Liver (tissue), 8 donors: ENCODE measurements at regions not wholly inside any gene's neighbourhood (a gene's known extent, or its start where the extent isn't known, plus 50 kb on each side); places are given as distances from the start of the nearest gene placed in this dataset.

Source experiments
- DNase-seq: peaks from one replicate; pipeline ENCODE4 v3.0.0-alpha.2; 2017; ENCODE audit warnings: low spot score
- H3K27ac ChIP-seq, 2 donors: one replicate each; pipeline ENCODE4 v1.7.0; 2013; ENCODE audit warnings: inconsistent platforms in 2 of 2, low read length in 2 of 2, control low read depth in 1 of 2, low read depth in 1 of 2, mild to moderate bottlenecking in 1 of 2
- H3K27me3 ChIP-seq, 4 donors: one replicate each; pipeline versions ENCODE4 v1.6.1 to v1.7.0; 2013; ENCODE audit warnings: low read length in 3 of 4, inconsistent platforms in 1 of 4, mild to moderate bottlenecking in 1 of 4, moderate library complexity in 1 of 4; ENCODE audit not compliant: control insufficient read depth in 4 of 4, insufficient read depth in 4 of 4
- H3K36me3 ChIP-seq, 4 donors: one replicate each; pipeline versions ENCODE4 v1.6.1 to v1.7.0; 2013; ENCODE audit warnings: low read length in 3 of 4, mild to moderate bottlenecking in 3 of 4, low read depth in 1 of 4, moderate library complexity in 1 of 4; ENCODE audit not compliant: control insufficient read depth in 4 of 4, insufficient read depth in 3 of 4
- H3K4me1 ChIP-seq, 4 donors: one replicate each; pipeline versions ENCODE4 v1.6.1 to v1.7.0; 2013; ENCODE audit warnings: low read length in 3 of 4, mild to moderate bottlenecking in 3 of 4, moderate library complexity in 1 of 4; ENCODE audit not compliant: control insufficient read depth in 4 of 4, insufficient read depth in 4 of 4
- H3K4me3 ChIP-seq, 3 donors: one replicate each; pipeline versions ENCODE4 v1.6.1 to v1.7.0; 2013; ENCODE audit warnings: low read length in 3 of 3, control low read depth in 1 of 3, low read depth in 1 of 3, mild to moderate bottlenecking in 1 of 3
- H3K9ac ChIP-seq, 2 donors: one replicate each; pipeline ENCODE4 v1.7.0; 2013; ENCODE audit warnings: low read length in 2 of 2, mild to moderate bottlenecking in 2 of 2, moderate library complexity in 2 of 2, control low read depth in 1 of 2, low read depth in 1 of 2
- H3K9me3 ChIP-seq, 4 donors: one replicate each; pipeline versions ENCODE4 v1.6.1 to v1.7.0; 2013; ENCODE audit warnings: low read length in 3 of 4; ENCODE audit not compliant: control insufficient read depth in 4 of 4
- EGR1 ChIP-seq, 2 donors: IDR thresholded peaks; 2 replicates each; pipeline ENCODE4 v1.6.1; 2016 to 2018; ENCODE audit warnings: antibody characterized with exemption in 2 of 2, low read depth in 2 of 2
- FOXA1 ChIP-seq: IDR thresholded peaks from 2 replicates; pipeline ENCODE4 v1.6.1; 2016; ENCODE audit warnings: antibody characterized with exemption
- FOXA2 ChIP-seq: IDR thresholded peaks from 2 replicates; pipeline ENCODE4 v1.6.1; 2016; ENCODE audit warnings: antibody characterized with exemption
- HNF4A ChIP-seq, 2 donors: conservative IDR thresholded peaks; 2 replicates each; pipeline ENCODE4 v1.6.1; 2016; ENCODE audit warnings: antibody characterized with exemption in 2 of 2, mild to moderate bottlenecking in 2 of 2
- JUND ChIP-seq, 2 donors: IDR thresholded peaks; 2 replicates each; pipeline ENCODE4 v1.6.1; 2016; ENCODE audit warnings: antibody characterized with exemption in 2 of 2
- NR2F2 ChIP-seq: IDR thresholded peaks from 2 replicates; pipeline ENCODE4 v1.6.1; 2016; ENCODE audit warnings: antibody characterized with exemption
- RAD21 ChIP-seq, 2 donors: IDR thresholded peaks; 2 replicates each; pipeline ENCODE4 v1.6.1; 2016; ENCODE audit warnings: antibody characterized with exemption in 2 of 2, mild to moderate bottlenecking in 2 of 2
- RXRA ChIP-seq, 2 donors: IDR thresholded peaks; 2 replicates each; pipeline ENCODE4 v1.6.1; 2017 to 2018; ENCODE audit warnings: antibody characterized with exemption in 2 of 2, mild to moderate bottlenecking in 1 of 2
- SP1 ChIP-seq: IDR thresholded peaks from 2 replicates; pipeline ENCODE4 v1.6.1; 2018; ENCODE audit warnings: antibody characterized with exemption, mild to moderate bottlenecking
- TAF1 ChIP-seq: conservative IDR thresholded peaks from 2 replicates; pipeline ENCODE4 v1.6.1; 2016; ENCODE audit warnings: antibody characterized with exemption, mild to moderate bottlenecking
- WGBS: extraction: QIAGEN DNeasy Blood & Tissue Kit; methylation state at CpG from one replicate; pipeline ENCODE4 v1.1.7; 2013; 5-methylcytosine and 5-hydroxymethylcytosine counted together
- TF ChIP-seq, protein P1 (sequence below): fragments of 150-350 bp; IDR thresholded peaks from 2 replicates; pipeline ENCODE4 v1.5.1; 2017; ENCODE audit warnings: improper control_type of control experiment, low read depth, low read length; ENCODE audit not compliant: missing input control
- TF ChIP-seq, protein P2 (sequence below): IDR thresholded peaks from 2 replicates; pipeline ENCODE4 v1.6.1; 2016; ENCODE audit warnings: antibody characterized with exemption
- TF ChIP-seq, protein P3 (sequence below): IDR thresholded peaks from 2 replicates; pipeline ENCODE4 v1.6.1; 2016; ENCODE audit warnings: antibody characterized with exemption, mild to moderate bottlenecking
- TF ChIP-seq, protein P4 (sequence below): IDR thresholded peaks from 2 replicates; pipeline ENCODE4 v1.6.1; 2016; ENCODE audit warnings: antibody characterized with exemption
- donor health status: healthy.
- donor health status: healthy.
- donor health status: healthy.
- donor health status: healthy.
- donor health status: healthy.

DNA sequence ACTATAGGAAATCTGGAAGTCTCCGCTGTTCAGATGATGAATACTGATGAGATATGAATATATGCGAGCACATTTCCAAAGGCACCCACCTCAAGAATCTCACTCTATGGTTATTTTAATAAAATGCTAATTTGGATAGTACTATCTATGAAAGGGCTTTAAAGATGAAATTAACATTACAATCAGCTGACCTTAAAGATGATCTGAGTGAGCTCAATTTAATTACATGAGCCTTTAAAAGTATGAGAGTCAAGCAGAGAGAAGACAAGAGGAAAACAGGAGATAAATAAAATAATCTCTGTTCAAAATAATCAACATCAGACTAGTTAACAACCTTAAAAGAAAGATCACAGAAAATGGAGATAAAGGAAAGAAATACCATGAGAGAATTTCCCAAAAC, 474.1 kb upstream of the TUSC1 start:
- no peak for TF ChIP-seq TAF1
- no peak for TF ChIP-seq SP1
- TF ChIP-seq, protein P1, sequence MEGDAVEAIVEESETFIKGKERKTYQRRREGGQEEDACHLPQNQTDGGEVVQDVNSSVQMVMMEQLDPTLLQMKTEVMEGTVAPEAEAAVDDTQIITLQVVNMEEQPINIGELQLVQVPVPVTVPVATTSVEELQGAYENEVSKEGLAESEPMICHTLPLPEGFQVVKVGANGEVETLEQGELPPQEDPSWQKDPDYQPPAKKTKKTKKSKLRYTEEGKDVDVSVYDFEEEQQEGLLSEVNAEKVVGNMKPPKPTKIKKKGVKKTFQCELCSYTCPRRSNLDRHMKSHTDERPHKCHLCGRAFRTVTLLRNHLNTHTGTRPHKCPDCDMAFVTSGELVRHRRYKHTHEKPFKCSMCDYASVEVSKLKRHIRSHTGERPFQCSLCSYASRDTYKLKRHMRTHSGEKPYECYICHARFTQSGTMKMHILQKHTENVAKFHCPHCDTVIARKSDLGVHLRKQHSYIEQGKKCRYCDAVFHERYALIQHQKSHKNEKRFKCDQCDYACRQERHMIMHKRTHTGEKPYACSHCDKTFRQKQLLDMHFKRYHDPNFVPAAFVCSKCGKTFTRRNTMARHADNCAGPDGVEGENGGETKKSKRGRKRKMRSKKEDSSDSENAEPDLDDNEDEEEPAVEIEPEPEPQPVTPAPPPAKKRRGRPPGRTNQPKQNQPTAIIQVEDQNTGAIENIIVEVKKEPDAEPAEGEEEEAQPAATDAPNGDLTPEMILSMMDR: no peak
- no peak overlapping the region for H3K4me3 ChIP-seq
- DNase-seq: no peak
- no peaks in the 10 kb centered on the region for H3K9me3 ChIP-seq
- 70% methylated on average over 2 of the region's 2 CpGs for WGBS
- H3K9ac ChIP-seq: no peak overlapping the region
- H3K27me3 ChIP-seq: no peaks in the 10 kb centered on the region
- H3K36me3 ChIP-seq: no peaks in the 10 kb centered on the region
- H3K4me1 ChIP-seq: no peaks in the 10 kb centered on the region
- no peak overlapping the region for H3K27ac ChIP-seq

DNA sequence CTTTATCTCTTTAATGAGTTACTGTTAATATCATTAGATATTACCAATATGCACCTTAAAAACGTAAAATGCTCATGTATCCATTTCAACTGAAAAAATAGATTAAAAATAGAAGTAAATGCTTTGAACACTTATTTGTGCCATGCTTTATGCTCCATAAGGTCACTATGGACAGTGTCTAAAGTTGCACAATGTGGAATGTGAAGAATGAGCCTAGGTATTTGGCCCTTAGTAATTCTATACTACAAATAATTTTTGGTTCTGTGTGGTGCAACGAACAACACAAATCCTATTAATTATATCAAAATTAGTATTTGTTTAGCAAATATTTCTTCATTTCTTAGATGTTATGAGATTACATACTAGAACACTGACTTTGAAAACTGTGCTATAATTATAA, 469.9 kb upstream of the TUSC1 start:
- DNase-seq: no peak
- Histone ChIP-seq H3K27ac (no peak overlapping the region), H3K4me3 (no peak overlapping the region), H3K36me3 (no peaks in the 10 kb centered on the region), H3K4me1 (no peaks in the 10 kb centered on the region), H3K9ac (no peak overlapping the region), H3K27me3 (no peaks in the 10 kb centered on the region), H3K9me3 (peaks cover 0 to 2% (median 0%) of the 10 kb centered on the region in 4 donors)
- TF ChIP-seq, protein P2, sequence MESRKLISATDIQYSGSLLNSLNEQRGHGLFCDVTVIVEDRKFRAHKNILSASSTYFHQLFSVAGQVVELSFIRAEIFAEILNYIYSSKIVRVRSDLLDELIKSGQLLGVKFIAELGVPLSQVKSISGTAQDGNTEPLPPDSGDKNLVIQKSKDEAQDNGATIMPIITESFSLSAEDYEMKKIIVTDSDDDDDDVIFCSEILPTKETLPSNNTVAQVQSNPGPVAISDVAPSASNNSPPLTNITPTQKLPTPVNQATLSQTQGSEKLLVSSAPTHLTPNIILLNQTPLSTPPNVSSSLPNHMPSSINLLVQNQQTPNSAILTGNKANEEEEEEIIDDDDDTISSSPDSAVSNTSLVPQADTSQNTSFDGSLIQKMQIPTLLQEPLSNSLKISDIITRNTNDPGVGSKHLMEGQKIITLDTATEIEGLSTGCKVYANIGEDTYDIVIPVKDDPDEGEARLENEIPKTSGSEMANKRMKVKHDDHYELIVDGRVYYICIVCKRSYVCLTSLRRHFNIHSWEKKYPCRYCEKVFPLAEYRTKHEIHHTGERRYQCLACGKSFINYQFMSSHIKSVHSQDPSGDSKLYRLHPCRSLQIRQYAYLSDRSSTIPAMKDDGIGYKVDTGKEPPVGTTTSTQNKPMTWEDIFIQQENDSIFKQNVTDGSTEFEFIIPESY: no peak
- TF ChIP-seq RAD21 (IDR thresholded peaks at IDR 0.05): no peak
- TF ChIP-seq TAF1: no peak
- TF ChIP-seq SP1: no peak
- TF ChIP-seq JUND (IDR thresholded peaks at IDR 0.05): no peak
- TF ChIP-seq, protein P1: no peak
- TF ChIP-seq EGR1 (IDR thresholded peaks at IDR 0.05; ENCODE audit: low read depth in 2 of 2): no peak
- TF ChIP-seq HNF4A (conservative IDR thresholded peaks at IDR 0.05): no peak
- 64% methylated on average over 2 of the region's 2 CpGs for WGBS

DNA sequence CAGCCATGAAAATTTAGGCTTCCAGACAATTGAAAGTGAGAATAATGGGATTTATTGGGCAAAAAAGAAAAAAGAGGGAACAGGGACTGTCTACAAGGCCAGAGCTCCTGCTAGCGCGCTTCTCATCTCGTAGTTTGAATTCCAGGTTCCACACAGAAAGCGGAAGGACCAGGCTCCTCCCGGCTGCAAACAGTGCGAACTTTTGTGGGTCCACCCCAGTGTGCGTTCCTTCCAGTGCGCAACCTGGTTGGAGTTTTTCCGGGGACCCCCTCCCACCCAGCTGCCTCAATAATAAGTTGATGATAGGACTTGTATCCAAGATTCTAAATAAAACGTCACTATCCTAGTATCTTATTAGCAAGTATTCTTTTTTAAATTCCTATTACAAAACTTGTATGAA, 467.7 kb upstream of the TUSC1 start:
- WGBS: 88% methylated on average over 10 of the region's 10 CpGs
- TF ChIP-seq, protein P3, sequence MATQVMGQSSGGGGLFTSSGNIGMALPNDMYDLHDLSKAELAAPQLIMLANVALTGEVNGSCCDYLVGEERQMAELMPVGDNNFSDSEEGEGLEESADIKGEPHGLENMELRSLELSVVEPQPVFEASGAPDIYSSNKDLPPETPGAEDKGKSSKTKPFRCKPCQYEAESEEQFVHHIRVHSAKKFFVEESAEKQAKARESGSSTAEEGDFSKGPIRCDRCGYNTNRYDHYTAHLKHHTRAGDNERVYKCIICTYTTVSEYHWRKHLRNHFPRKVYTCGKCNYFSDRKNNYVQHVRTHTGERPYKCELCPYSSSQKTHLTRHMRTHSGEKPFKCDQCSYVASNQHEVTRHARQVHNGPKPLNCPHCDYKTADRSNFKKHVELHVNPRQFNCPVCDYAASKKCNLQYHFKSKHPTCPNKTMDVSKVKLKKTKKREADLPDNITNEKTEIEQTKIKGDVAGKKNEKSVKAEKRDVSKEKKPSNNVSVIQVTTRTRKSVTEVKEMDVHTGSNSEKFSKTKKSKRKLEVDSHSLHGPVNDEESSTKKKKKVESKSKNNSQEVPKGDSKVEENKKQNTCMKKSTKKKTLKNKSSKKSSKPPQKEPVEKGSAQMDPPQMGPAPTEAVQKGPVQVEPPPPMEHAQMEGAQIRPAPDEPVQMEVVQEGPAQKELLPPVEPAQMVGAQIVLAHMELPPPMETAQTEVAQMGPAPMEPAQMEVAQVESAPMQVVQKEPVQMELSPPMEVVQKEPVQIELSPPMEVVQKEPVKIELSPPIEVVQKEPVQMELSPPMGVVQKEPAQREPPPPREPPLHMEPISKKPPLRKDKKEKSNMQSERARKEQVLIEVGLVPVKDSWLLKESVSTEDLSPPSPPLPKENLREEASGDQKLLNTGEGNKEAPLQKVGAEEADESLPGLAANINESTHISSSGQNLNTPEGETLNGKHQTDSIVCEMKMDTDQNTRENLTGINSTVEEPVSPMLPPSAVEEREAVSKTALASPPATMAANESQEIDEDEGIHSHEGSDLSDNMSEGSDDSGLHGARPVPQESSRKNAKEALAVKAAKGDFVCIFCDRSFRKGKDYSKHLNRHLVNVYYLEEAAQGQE: no peak
- no peak for TF ChIP-seq FOXA1
- no peak for TF ChIP-seq FOXA2
- TF ChIP-seq RXRA (IDR thresholded peaks at IDR 0.05): no peak
- TF ChIP-seq, protein P4, sequence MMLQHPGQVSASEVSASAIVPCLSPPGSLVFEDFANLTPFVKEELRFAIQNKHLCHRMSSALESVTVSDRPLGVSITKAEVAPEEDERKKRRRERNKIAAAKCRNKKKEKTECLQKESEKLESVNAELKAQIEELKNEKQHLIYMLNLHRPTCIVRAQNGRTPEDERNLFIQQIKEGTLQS: no peak
- no peak for TF ChIP-seq NR2F2
- no peak for TF ChIP-seq TAF1
- TF ChIP-seq RAD21 (IDR thresholded peaks at IDR 0.05): no peak
- Histone ChIP-seq H3K27ac (no peak overlapping the region), H3K9ac (no peak overlapping the region), H3K9me3 (peaks cover 0 to 2% (median 0%) of the 10 kb centered on the region in 4 donors), H3K4me1 (no peaks in the 10 kb centered on the region), H3K4me3 (no peak overlapping the region), H3K36me3 (no peaks in the 10 kb centered on the region), H3K27me3 (no peaks in the 10 kb centered on the region)
- no peak for DNase-seq
